ENCODE measurements at regions not wholly inside any gene's neighbourhood (a gene's known extent, or its start where the extent isn't known, plus 50 kb on each side); places are given as distances from the start of the nearest gene placed in this dataset.

- TF ChIP-seq CTCF (conservative IDR thresholded peaks at IDR 0.05; ENCODE audit: low read depth in 2 of 2), result no peak
- no peak for TF ChIP-seq CREB1 (CRISPR knock-in tag; IDR thresholded peaks at IDR 0.05; ENCODE audit: low read depth)
- no peak for TF ChIP-seq EZH2phosphoT487 (IDR thresholded peaks at IDR 0.05; ENCODE audit: unreplicated experiment)
- no peak for TF ChIP-seq STAT1 (IDR thresholded peaks at IDR 0.05; ENCODE audit: unreplicated experiment)
- no peak for TF ChIP-seq ZNF331 (CRISPR knock-in tag; IDR thresholded peaks at IDR 0.05; ENCODE audit: low read depth)
- no peak for TF ChIP-seq EZH2 (IDR thresholded peaks at IDR 0.05; ENCODE audit: low read depth, unreplicated experiment)
- no peak for TF ChIP-seq REST (IDR thresholded peaks at IDR 0.05; ENCODE audit: unreplicated experiment)
- TF ChIP-seq ETS1 (IDR thresholded peaks at IDR 0.05), result no peak
- TF ChIP-seq POLR2AphosphoS5 (IDR thresholded peaks at IDR 0.05; ENCODE audit: low read depth), result no peak
These were observed 471.5 kb upstream of the IL12A start for GRCh38 chr3:159517105-159517504.
